Endothelial cell of umbilical vein (primary cell): ENCODE measurements at regions not wholly inside any gene's neighbourhood (a gene's known extent, or its start where the extent isn't known, plus 50 kb on each side); places are given as distances from the start of the nearest gene placed in this dataset.

ENCODE experiments used
- BruUV-seq: library from RNA; stranded (reverse); fragments of 400-500 nt; replicated peaks from 2 replicates; lab custom pipeline; 2021; lab: Mats Ljungman, UMichigan
- CTCF ChIA-PET: fragments of 300-600, 350-600 bp; sonication (Branson Sonifier 250); formaldehyde crosslinking; loops from one replicate; lab custom pipeline; 2021; ENCODE audit warnings: antibody characterized with exemption, inconsistent platforms; lab: Charles Lee
- POLR2A ChIA-PET: fragments of 300-600, 350-600 bp; sonication (Branson Sonifier 250); formaldehyde crosslinking; loops from one replicate; lab custom pipeline; 2021; ENCODE audit warnings: antibody characterized with exemption, inconsistent platforms; lab: Charles Lee
- DNase-seq: peaks from one replicate; pipeline ENCODE4 v3.0.0-alpha.2; 2011; ENCODE audit warnings: low read depth, low spot score
- FAIRE-seq: peaks from 2 replicates; lab custom pipeline; 2011; peaks lifted over from hg19 to GRCh38; lab: Jason Lieb, UNC
- H2AFZ ChIP-seq: 2 replicates; pipeline ENCODE4 v1.6.0; 2012; ENCODE audit warnings: low read depth, low read length, control low read depth, inconsistent platforms
- H3K27ac ChIP-seq: 2 replicates; pipeline ENCODE4 v1.5.1; 2011; ENCODE audit warnings: low read depth, mild to moderate bottlenecking, control low read depth, low read length, moderate library complexity; ENCODE audit not compliant: insufficient read depth
- H3K27me3 ChIP-seq, 2 experiments: 2 replicates each; pipeline versions ENCODE4 v1.6.0 to v1.6.1; 2011; ENCODE audit warnings: low read length in 2 of 2, mixed read lengths in 1 of 2; ENCODE audit not compliant: control insufficient read depth in 2 of 2, insufficient read depth in 2 of 2
- H3K36me3 ChIP-seq, 2 experiments: 2 replicates in 1 of 2; 3 replicates in 1 of 2; pipeline ENCODE4 v1.5.1; 2011; ENCODE audit warnings: low read length in 2 of 2, mild to moderate bottlenecking in 1 of 2, moderate library complexity in 1 of 2; ENCODE audit not compliant: control insufficient read depth in 2 of 2, insufficient read depth in 2 of 2; ENCODE audit errors: extremely low read depth in 1 of 2
- H3K4me1 ChIP-seq: 3 replicates; pipeline ENCODE4 v1.5.1; 2011; ENCODE audit warnings: mild to moderate bottlenecking, low read length; ENCODE audit not compliant: control insufficient read depth, insufficient read depth; ENCODE audit errors: extremely low read depth
- H3K4me2 ChIP-seq: 2 replicates; pipeline ENCODE4 v1.6.1; 2011; ENCODE audit warnings: low read length, control low read depth, mixed read lengths; ENCODE audit not compliant: insufficient read depth
- H3K4me3 ChIP-seq, 3 experiments: fragments of 200-600 bp in 1 of 3; sonication (generic), shearing (Covaris generic) in 1 of 3; replicated peaks in 1 of 3; 2 replicates each; pipeline ENCODE4 v1.5.1; 2011 to 2016; ENCODE audit warnings: control low read depth in 3 of 3, low read length in 3 of 3, mild to moderate bottlenecking in 2 of 3, inconsistent platforms in 1 of 3, low read depth in 1 of 3, moderate library complexity in 1 of 3; ENCODE audit not compliant: insufficient read depth in 1 of 3
- H3K79me2 ChIP-seq: 2 replicates; pipeline ENCODE4 v1.6.0; 2012; ENCODE audit warnings: low read length, inconsistent platforms; ENCODE audit not compliant: control insufficient read depth, insufficient read depth
- H3K9ac ChIP-seq: replicated peaks from 2 replicates; pipeline ENCODE3; 2011; ENCODE audit warnings: low read length, control low read depth; ENCODE audit not compliant: insufficient read depth; ENCODE audit errors: extremely low read depth
- H3K9me1 ChIP-seq: replicated peaks from 3 replicates; pipeline ENCODE4 v1.6.0; 2011; ENCODE audit warnings: mild to moderate bottlenecking, low read length; ENCODE audit not compliant: control insufficient read depth, insufficient read depth; ENCODE audit errors: extremely low read depth
- H3K9me3 ChIP-seq: replicated peaks from 2 replicates; pipeline ENCODE4 v1.5.1; 2012; ENCODE audit warnings: low read length, inconsistent platforms; ENCODE audit not compliant: control insufficient read depth, insufficient read depth
- H4K20me1 ChIP-seq: replicated peaks from 2 replicates; pipeline ENCODE3; 2011; ENCODE audit warnings: mild to moderate bottlenecking, low read length; ENCODE audit not compliant: control insufficient read depth, insufficient read depth; ENCODE audit errors: extremely low read depth
- EZH2 ChIP-seq: IDR thresholded peaks from 2 replicates; pipeline ENCODE4 v1.6.1; 2012; ENCODE audit warnings: borderline replicate concordance, low read depth, mild to moderate bottlenecking, moderate library complexity, low read length, inconsistent platforms; ENCODE audit not compliant: severe bottlenecking
- FOS ChIP-seq: IDR thresholded peaks from 2 replicates; pipeline ENCODE4 v1.6.1; 2011; ENCODE audit warnings: mild to moderate bottlenecking, low read length, moderate library complexity, borderline replicate concordance; ENCODE audit not compliant: insufficient read depth
- GATA2 ChIP-seq: IDR thresholded peaks from 2 replicates; pipeline ENCODE4 v1.7.0; 2011; ENCODE audit warnings: low read depth, mild to moderate bottlenecking, moderate library complexity, mixed read lengths, low read length; ENCODE audit not compliant: insufficient read length, insufficient read depth
- JUN ChIP-seq: IDR thresholded peaks from 2 replicates; pipeline ENCODE4 v1.6.1; 2011; ENCODE audit warnings: borderline replicate concordance, low read depth; ENCODE audit not compliant: insufficient read length, insufficient read depth
- MYC ChIP-seq: IDR thresholded peaks from one replicate; pipeline ENCODE4 v1.6.1; 2011; ENCODE audit warnings: mild to moderate bottlenecking, low read depth, low read length
- POLR2A ChIP-seq: IDR thresholded peaks from 2 replicates; pipeline ENCODE4 v1.6.1; 2012; ENCODE audit warnings: low read depth, mild to moderate bottlenecking, control low read depth, low read length
- POLR2AphosphoS5 ChIP-seq: IDR thresholded peaks from 2 replicates; pipeline ENCODE4 v1.6.1; 2012; ENCODE audit warnings: low read depth, mild to moderate bottlenecking, control low read depth, low read length, moderate library complexity; ENCODE audit not compliant: insufficient read depth
- dilution Hi-C: fragments of 300-500 bp; cut with MboI; formaldehyde crosslinking; loops from one replicate; pipeline ENCODE4 v1.15.0; 2019; ENCODE audit warnings: low sequenced_read_pairs; ENCODE audit not compliant: extremely low pct_ligation_motif_present
- intact Hi-C: fragments of 100-400 bp; cut with micrococcal nuclease; formaldehyde crosslinking; loops from one replicate; pipeline ENCODE4 v1.10.0; 2022
- TF ChIP-seq, protein P1 (sequence below), 2 donors: IDR thresholded peaks; 1 replicate in 1 of 2; 2 replicates in 1 of 2; pipeline ENCODE4 v1.5.1; 2011; ENCODE audit warnings: low read length in 2 of 2, mild to moderate bottlenecking in 2 of 2, moderate library complexity in 2 of 2, control low read depth in 1 of 2, inconsistent platforms in 1 of 2, low read depth in 1 of 2; ENCODE audit not compliant: insufficient read depth in 1 of 2; ENCODE audit errors: extremely low read depth in 1 of 2
- TF ChIP-seq, protein P2 (sequence below): IDR thresholded peaks from 2 replicates; pipeline ENCODE4 v1.6.1; 2011; ENCODE audit not compliant: insufficient read depth, insufficient read length

DNA sequence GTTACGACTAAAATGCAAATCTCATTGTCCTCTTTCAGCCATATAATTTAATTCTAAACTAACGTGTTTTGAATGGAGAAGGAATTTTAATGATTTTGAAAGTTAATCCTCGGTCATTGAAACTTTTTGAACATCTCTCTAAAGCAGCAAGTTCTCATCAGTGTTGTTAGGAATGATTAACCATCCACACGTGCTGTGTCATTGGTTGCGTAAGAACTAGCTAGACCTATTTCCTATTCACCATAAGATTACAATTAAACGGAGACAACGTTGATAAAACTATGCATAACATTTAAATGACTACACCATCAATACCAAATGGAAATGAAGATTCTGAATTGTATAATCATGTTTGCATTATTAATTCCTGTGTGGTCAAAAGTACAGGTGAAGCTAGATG, 155.6 kb upstream of the IRS2 start:
- no peaks in the 10 kb centered on the region for H3K9me1 ChIP-seq
- no peak for FAIRE-seq
- intact Hi-C loops = no loop called here
- no peaks in the 10 kb centered on the region for H3K4me1 ChIP-seq
- H3K36me3 ChIP-seq = no peaks in the 10 kb centered on the region
- no TSS peak for BruUV-seq
- no peak overlapping the region for H2AFZ ChIP-seq
- H3K27me3 ChIP-seq = peaks cover 0 to 3% of the 10 kb centered on the region in 2 experiments
- no peak for DNase-seq
- dilution Hi-C loops = no loop called here
- TF ChIP-seq, protein P1, sequence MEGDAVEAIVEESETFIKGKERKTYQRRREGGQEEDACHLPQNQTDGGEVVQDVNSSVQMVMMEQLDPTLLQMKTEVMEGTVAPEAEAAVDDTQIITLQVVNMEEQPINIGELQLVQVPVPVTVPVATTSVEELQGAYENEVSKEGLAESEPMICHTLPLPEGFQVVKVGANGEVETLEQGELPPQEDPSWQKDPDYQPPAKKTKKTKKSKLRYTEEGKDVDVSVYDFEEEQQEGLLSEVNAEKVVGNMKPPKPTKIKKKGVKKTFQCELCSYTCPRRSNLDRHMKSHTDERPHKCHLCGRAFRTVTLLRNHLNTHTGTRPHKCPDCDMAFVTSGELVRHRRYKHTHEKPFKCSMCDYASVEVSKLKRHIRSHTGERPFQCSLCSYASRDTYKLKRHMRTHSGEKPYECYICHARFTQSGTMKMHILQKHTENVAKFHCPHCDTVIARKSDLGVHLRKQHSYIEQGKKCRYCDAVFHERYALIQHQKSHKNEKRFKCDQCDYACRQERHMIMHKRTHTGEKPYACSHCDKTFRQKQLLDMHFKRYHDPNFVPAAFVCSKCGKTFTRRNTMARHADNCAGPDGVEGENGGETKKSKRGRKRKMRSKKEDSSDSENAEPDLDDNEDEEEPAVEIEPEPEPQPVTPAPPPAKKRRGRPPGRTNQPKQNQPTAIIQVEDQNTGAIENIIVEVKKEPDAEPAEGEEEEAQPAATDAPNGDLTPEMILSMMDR (IDR thresholded peaks at IDR 0.05; ENCODE audit: extremely low read depth in 1 of 2, insufficient read depth in 1 of 2, low read depth in 1 of 2, low read length in 2 of 2) = no peak
- no peak for TF ChIP-seq POLR2AphosphoS5
- TF ChIP-seq, protein P2, sequence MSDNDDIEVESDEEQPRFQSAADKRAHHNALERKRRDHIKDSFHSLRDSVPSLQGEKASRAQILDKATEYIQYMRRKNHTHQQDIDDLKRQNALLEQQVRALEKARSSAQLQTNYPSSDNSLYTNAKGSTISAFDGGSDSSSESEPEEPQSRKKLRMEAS = no peak
- no peak for TF ChIP-seq GATA2
- no peak for TF ChIP-seq FOS
- no peak for TF ChIP-seq POLR2A
- TF ChIP-seq EZH2 = no peak
- no peak for TF ChIP-seq JUN
- TF ChIP-seq MYC = no peak
- H3K4me2 ChIP-seq = no peak overlapping the region
- H3K79me2 ChIP-seq = no peaks in the 10 kb centered on the region
- H3K9me3 ChIP-seq = no peaks in the 10 kb centered on the region
- H3K9ac ChIP-seq = no peak overlapping the region
- no peak overlapping the region for H3K4me3 ChIP-seq
- H4K20me1 ChIP-seq = no peaks in the 10 kb centered on the region
- ChIA-PET POLR2A (interaction anchor here (0.6 kb wide), 1 partner anchor 22 kb away, joined by 4 read pairs; no protein-coding TSS in a partner anchor), CTCF (no interaction called here)
- no peak overlapping the region for H3K27ac ChIP-seq
